Hindlimb muscle (tissue), 1 donor: ENCODE measurements at regions not wholly inside any gene's neighbourhood (a gene's known extent, or its start where the extent isn't known, plus 50 kb on each side); places are given as distances from the start of the nearest gene placed in this dataset.
"Not testable (repeated sequence)": the region's sequence is repeated elsewhere in the genome, so short reads cannot be mapped to it uniquely, and the experiment has no call there.

Experiments used
- DNase-seq: peaks from one replicate; pipeline ENCODE4 v3.0.0-alpha.2; 2013

DNA sequence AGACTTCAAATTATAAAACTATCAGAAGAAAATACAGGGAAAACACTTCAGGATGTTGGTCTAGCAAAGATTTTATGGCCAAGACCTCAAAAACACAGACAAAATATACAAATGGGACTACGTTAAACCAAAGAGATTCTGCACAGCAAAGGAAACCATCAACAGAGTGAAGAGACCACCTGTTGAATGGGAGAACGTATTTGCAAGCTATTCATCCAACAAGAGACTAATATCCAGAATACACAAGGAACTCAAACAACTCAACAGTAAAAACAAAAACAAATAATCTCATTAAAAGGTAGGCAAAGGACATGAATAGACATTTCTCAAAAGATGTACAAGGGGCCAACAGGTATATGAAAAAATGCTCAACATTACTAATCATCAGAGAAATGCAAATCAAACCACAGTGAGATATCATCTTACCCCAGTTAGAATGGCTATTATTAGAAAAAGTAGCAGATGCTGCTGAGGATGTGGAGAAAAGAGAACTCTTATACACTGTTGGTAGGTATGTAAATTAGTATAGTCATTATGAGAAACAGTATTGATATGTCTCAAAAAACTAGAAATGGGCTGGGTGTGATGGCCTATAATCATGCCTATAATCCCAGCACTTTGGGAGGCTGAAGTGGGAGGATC is 112.6 kb downstream of the LRIG2 start:
- no peak for DNase-seq

DNA sequence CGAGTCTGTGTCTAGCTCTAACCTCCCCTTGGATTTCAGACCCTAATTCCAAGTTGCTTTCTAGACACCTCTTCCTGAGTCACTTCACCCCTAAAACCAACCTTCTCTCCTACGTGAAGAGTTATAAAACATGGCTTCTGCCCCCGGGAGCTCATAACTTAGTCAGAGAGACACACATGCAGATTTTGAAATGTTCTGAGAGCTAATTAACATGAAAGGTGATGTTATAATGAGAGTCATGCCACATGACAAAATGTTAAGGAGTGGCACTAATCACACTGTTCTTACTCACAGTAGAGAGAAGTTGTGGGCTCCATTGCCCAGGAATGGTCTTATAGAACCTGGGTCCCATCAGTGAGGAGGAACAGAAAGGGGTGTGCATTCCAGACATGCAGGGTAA is 117.1 kb downstream of the LRIG2 start:
- no peak for DNase-seq

DNA sequence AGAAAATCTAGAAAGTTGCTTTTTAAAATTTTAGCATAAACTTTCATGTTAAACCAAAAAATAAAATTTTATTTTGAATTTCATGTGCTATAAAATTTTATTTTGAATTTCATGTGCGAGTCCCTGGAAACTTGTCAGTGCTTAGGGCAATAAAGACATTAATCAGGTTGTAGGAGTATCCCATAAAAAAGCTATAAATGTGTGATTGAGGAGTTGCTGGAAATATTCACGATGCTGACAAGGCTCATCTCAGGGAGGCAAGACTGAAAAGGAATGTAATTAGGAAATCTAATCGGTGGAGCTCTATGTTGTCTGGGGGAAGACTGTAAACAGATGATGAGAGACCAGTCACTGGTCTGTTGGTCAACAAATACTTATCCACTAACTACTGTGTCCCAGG is 117.9 kb downstream of the LRIG2 start:
- DNase-seq, result no peak

DNA sequence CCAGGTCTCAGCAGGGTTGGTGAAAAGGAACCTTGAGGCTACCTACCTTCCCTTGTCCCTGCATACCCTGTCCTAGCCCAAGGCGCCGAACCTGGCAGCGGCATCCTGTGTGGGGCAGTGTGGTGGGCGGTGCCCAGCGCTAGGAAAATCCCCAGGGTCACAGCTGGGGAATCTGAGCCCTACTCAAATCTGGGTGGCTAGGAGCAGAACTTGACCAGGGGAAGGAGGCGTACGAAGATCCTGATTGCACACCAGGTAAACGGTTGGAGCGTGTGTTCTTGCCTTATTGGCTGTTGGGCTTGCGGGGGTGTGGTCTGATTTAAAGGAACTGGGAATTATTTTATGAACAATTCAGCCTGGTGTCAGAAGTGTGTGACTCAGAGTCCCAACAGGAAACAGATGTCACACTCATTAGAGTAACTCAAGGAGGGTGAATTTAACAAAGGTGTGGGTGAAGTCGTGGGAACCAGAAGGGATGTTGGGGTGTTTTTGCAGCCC is 118.6 kb downstream of the LRIG2 start:
- no peak for DNase-seq

DNA sequence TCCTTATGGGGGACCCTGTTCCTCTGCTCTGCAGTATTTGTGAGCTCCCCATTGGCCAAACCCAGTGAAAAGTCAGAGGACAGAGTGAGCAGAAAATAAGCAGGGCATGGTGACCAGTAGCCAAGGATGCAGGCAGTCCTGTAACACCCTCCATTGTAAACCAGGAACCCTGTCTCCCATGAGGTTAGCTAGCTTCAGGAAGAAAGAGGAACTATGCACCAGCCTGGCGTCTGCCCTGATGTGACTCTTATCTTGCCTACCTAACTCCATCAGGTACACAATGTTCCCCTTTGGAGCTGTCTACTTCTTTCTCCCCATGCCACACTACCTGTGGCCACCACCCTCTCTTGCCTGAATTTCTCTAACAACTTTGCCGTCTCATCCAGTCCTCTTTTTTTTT is 119.2 kb downstream of the LRIG2 start:
- no peak for DNase-seq

DNA sequence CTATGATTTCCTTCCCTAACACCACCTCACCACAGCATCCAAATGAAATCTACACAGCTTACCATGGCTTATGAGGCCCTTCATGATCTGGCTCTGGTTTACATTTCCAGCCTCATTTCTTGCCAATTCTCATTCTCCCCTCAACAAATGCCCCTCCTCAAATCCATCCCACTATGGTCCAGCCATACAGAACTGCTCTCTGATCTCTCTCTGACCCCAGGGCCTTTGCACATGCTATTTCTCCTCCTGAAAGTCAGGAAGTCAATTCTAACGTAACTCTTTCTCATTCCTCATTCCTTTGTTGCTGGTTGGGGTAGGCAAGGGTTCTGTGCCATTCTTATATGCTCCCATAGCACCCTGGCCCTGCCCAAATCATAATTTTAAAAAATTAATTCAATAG is 120.0 kb downstream of the LRIG2 start:
- DNase-seq, result no peak

DNA sequence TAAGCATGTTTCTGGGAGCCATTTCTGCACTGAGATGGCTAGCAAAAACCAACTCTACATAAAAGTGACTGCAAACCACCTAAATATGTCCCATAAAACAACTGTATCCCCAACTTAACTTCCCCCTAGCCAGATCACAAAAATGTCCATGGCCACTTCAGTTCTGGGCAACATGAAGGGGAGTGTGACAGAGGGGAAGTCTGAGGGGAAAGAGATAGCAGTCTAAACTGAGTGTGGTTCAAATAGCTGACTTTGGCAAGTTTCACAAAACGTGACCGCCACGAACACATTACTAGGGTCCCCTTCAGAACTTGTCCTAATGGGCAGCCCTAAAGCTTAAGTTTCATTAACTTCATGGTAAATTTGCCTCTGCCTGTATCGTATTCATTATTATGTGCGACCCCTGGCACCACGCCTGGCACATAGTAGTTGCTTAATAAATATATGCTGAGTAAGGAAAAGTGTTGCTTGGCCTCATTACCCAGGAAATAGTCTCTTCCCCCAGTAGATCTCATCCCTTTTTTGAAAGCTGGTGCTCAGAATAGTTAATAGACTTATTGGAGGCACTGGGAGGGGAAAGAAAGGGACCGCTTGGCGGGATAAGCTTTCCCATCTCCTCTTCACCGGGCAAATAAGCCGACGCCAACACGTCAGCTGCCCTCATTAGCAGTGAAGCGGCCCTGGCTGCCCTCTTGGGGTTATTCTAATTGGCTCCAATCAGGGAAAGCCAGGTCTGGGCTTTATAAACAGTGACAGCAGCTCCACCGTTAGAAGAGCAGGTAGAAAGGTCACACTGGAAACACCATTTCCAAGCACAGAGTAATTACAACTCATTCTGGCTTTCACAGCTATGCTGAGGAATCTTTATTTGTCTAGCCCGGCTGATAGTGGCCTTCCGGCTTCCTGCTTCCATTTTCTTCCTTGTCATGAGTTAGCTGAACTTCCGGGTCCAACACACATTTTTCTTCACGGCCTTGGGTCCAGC is 122.1 kb downstream of the LRIG2 start:
- DNase-seq, result no peak

DNA sequence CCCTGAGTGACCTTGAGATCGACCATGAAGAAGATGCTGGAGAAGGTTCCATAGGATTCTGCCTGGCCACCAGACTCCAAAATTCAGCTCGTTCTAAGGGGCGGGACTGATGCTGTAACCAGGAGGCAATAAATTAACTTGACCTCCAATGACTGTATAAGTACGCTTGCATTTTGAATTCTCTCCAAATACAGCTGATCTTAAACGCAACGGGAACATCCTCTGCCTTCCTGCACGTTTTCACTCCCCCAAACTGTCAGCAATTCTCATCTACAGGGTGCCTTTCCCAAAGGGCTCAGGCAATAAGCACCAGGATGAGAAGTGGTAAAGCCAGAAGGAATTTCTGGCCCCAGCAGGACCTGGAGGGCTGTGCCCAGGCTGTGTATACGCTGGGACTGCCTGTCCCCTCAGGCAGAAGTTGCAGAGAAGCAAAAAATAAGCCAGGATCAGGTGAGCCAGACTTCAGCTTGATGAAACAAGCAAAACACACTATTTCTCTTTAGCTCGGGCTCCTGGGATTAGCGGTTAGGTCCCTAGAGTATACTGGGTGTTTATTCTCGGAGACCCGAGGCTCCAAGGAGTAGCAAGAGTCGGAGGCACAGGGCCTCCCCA is 124.8 kb downstream of the LRIG2 start:
- peak; percentile 14 for DNase-seq

DNA sequence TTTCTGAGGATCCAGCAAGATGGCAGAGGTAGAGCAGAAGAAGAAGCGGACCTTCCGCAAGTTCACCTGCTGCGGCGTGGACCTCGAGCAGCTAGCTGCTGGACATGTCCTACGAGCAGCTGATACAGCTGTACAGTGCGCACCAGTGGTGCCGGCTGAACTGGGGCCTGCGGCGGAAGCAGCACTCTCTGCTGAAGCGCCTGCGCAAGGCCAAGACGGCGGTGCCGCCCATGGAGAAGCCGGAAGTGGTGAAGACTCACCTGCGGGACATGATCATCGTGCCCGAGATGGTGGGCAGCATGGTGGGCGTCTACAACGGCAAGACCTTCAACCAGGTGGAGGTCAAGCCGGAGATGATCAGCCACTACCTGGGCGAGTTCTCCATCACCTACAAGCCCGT is 125.8 kb downstream of the LRIG2 start:
- DNase-seq, result no peak

DNA sequence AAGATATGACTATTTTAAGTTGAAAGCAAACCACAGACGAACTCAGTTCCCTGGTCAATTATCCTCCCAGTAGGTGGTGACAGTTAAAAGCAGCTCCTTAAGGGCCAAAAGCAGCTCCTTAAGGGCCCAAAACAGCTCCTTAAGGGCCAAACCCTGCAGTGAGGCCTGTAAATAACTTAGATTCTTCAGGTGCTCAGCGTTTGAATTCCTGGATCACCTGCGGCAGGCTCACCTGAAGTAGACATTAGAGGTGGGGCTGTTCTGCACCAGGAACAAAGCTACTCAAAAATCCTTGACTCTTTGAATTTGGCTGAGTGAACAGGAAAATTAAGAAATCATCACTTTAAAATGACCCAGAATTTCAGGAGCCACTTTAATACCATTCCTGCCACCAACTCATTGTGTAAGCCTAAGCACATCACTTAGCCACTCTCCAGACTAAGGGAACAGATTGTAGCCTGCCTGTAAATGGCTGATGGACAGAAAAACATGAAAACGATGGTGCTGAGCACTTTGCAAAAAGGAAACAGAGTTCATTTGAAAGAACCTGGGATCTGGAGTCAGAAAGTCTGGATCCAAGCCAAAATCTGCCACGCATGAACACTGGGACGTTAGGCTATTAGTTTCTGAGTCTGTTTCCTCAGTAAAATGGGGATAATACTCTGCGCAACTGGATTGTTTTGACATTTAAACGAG is 126.9 kb downstream of the LRIG2 start:
- no peak for DNase-seq

DNA sequence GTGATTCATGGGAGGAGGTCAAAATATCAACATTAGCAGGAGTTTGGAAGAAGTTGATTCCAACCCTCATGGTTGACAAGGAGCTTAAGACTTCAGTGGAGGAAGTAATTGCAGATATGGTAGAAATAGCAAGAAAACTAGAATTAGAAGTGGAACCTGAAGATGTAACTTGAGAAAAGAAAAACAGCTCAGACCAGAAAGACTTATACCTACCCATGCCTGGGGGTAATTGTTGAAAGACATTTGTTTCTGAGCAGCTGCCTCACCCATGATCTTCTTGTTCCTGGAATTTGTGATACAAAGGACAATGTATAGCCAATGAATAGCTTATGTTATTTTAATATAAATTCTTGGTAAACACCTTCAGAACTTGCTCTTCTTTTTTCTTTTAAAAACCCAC is 128.6 kb downstream of the LRIG2 start:
- no peak for DNase-seq

DNA sequence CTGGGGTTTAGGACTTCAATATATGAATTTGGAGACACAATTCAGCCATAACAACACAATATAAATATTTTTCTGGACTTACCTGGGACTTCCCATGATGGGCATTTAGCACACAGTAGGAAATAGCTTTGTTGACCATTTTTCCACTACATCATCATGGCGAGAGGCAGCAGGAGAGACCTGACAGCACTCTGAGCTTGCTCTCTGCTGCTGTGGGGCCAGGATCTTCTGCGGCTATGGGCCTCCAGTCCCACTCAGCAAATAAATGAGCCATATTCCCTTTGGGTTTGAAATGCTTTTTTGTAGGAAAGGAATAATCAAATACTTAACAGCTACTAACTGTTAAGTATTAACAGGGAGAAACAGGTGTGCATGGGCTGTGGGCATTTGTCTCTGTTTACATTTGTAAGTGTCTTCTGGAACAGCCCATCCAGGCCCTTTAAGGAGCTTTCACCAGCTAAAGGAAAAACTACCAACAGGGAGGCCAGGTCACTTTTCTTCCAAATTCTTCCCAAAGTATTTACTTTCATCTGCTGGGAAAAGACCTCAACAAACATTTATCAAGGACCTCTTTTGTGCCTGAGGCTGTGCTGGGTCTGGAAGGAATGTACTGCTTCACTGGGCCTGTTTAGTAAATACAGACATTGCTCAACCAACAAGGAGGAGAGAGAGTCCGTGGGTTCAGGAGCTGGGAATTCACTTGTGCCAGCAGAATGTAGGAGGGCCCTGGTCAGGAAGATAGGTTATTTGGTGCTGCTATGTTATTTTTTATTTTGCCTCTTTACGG is 133.2 kb downstream of the LRIG2 start:
- no peak for DNase-seq

DNA sequence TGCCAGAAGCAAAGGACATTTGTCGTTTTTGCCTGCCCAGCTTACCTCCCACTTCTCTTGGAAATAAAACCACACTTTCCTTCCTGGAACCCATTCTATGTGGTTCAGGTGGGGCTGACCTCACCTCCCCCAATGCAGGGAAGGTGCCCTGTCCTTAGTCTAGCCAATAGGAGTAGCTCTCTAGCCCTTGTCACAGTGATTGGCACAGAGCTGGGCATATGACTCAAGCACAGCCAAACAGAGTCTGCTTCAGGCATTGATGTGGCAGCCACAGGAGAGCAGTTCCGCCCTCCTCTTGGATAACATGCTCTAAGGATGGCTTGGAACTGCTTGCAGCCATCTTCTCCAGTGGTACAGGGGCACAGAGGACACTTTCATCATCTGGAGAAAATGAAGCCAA is 134.0 kb downstream of the LRIG2 start:
- DNase-seq, result no peak

DNA sequence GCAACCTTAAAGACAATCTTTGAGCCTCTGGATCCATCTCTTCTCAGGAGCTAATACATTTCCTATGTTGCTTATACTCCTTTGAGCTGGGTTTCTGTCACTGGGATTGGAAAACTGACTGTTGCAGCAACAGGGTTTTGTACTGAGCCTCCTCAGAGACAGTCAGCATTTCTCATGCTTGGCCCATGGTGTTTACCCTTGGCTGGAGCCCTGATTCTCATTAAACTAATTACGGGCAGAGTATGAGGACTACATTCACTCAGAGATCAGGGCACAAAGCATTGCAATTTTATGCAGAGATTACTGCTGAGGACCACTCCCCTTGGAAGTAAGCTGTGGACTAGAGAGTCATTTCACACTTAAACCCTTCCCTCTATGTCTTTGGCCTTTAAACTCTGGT is 134.5 kb downstream of the LRIG2 start:
- DNase-seq, result no peak

DNA sequence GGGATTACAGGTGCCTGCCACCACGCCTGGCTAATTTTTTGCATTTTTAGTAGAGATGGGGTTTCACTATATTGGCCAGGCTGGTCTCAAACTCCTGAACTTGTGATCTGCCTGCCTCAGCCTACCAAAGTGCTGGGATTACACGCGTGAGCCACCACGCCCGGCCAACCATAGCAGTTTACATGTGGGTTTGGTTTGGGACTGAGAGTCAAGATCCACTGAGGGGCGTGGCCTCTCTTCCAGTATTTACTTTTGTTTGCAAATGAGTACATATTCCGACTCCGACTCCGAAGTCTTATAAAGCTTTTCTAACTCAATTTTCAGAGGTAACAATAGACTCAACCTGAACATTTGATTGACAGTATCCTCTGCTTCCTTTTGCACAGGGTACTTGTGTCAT is 135.4 kb downstream of the LRIG2 start:
- not testable (repeated sequence) for DNase-seq

DNA sequence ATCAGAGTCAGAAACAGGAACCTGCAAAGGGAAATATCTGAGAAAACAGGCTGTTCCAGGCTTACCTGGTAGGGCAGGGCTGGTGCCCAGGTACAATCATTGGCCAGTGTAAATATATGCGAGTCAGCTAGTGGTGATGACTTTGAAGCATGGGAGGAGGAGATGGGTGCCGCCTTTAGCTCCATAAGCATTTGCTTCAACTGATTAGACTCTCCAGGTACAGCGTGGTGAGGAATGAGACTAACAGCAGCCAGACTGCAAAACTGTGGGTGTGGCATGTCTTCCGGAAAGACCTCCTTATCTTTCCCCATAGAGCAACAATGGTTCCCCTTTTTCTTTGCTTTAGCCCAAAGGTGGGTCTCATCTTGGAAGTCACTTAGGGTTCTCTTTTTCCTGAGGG is 137.2 kb downstream of the LRIG2 start:
- DNase-seq, result no peak

DNA sequence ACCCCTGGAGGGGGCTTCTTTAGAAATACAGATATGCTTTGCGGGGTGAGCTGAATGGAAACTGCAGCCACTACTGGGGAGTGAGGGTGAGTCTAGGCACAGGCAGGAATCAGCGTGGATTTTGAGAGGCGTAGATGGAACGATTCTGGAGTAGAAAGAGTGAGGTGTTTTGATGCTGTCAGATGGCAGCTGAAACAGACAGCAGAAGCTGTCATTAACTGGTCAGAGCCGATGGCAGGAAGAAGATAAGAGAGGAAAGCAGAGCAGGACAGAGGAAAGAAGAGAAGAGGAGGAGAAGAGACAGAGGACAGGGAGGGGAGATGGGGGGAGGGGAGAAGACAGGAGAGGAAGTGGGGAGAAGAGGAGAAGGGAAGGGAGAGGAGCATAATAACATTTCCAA is 138.5 kb downstream of the LRIG2 start:
- no peak for DNase-seq

DNA sequence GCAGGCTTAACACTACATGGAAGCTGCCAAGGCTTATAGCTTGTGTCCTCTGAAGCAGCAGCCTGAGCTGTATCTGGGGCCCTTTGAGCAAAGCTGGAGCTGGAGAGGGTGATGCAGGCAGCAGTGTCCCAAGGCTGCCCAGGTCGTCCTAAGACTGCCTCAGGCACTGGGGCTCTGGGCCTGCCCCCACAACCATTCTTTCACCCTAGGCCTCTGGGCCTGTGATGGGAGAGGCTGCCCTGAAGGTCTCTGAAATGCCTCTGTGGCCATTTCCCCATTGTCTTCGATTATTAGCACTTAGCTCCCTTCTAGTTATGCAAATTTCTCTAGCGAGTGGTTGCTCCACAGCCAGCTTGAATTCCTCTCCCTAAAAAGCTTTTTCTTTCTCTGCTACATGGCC is 142.0 kb downstream of the LRIG2 start:
- no peak for DNase-seq

DNA sequence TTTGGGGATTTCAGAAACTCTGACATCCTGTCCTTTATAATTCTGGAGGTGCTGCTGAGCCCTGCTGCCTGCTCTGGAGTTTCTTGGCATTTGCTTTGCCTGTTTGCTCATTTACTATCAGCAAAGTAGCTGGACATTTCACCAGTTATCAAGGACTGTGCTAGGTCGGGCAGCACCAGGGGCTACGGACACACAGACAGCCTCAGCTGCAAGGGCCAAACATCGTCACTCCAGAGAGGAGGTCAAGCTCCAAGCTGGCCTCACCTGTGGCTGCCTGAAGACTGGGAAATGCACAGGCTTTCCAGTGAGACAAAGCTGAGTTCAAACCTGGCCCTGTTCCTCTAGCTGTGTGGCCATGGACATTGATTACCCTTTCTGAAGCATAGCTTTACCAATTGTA is 143.7 kb downstream of the LRIG2 start:
- no peak for DNase-seq

DNA sequence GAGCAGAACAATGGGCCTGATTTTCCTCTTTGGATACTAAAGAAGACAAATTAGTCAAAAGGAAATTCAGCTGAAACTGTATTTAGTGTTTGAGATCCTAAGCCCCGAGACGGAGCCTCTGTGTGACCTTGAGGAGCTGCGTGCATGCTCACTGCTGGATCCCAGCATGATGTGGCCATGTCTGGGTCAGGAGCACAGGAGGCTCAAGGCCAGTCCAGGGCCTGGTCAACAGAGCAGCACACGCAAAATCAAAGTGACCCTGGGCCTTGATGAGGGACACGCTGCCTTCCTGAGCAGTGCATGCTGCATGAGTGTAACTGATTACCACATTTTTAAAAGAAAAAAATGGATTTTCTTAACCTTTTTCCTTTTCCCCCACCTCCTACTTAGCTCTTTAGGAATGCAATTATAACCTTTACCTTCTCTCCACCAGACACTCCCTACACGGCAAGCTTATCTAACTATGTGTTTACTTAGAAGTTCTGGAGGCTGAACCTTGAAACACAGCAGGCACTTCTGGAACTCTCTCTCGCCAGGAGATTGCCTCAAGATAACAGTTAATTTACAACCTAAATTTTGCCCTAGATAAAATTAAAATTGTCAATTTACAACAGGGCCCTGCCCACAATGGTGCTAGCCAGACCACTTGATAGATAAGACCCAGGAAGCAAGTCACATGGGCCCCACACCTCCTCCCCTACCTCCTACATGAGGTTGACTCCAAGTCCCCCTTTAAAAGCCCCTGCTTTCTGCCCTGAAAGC is 144.6 kb downstream of the LRIG2 start:
- no peak for DNase-seq

DNA sequence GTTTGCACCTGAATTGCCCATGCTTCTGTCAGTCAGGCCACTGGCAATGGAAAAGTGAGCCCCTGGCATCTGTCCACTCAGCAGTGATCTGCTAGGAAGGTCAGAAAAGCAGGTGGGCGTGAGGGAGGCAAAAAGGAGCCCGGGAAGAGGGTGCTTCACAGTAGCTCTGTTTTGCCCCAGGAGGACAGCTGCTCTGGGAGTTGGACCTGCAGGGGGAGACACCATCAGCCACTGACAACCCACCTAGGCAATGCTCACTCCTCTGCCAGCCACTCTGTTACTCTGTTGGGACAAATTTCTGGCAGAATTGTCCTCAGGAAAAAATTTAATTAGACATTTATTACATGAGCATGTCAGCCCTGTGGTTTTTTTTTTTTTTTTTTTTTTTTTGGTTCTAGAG is 146.4 kb downstream of the LRIG2 start:
- no peak for DNase-seq
